Stomach (tissue), 4 donors: ENCODE measurements at regions not wholly inside any gene's neighbourhood (a gene's known extent, or its start where the extent isn't known, plus 50 kb on each side); places are given as distances from the start of the nearest gene placed in this dataset.

Experiments
- CTCF ChIP-seq, 7 experiments: fragments of 450-650 bp in 4 of 7; fragments of 200-600 bp in 3 of 7; sonication (generic) in 3 of 7; IDR thresholded peaks; one replicate each; pipeline ENCODE4 v1.5.1; 2016 to 2019; ENCODE audit warnings: antibody characterized with exemption in 7 of 7, control low read depth in 2 of 7, mild to moderate bottlenecking in 1 of 7
- POLR2A ChIP-seq, 4 donors: fragments of 450-650 bp; IDR thresholded peaks; one replicate each; pipeline ENCODE4 v1.6.1; 2016; ENCODE audit warnings: antibody characterized with exemption in 4 of 4, control low read depth in 2 of 4, mild to moderate bottlenecking in 1 of 4, moderate library complexity in 1 of 4

GRCh38 chr20:24407151-24407550, 62.3 kb upstream of the SYNDIG1 start:
- TF ChIP-seq CTCF (IDR thresholded peaks at IDR 0.05) (no peak), POLR2A (IDR thresholded peaks at IDR 0.05) (no peak)
